H1 (cell line): ENCODE measurements at regions not wholly inside any gene's neighbourhood (a gene's known extent, or its start where the extent isn't known, plus 50 kb on each side); places are given as distances from the start of the nearest gene placed in this dataset.

Source experiments
- BCL11A ChIP-seq, 2 experiments: IDR thresholded peaks; one replicate each; pipeline ENCODE4 v1.6.1; 2011; ENCODE audit warnings: low read depth in 2 of 2, low read length in 2 of 2, mild to moderate bottlenecking in 2 of 2
- CTCF ChIP-seq, 3 experiments: IDR thresholded peaks; 1 replicate in 2 of 3; 2 replicates in 1 of 3; pipeline versions ENCODE4 v1.5.1 to v1.6.1; 2011; ENCODE audit warnings: low read length in 3 of 3, mild to moderate bottlenecking in 3 of 3, inconsistent platforms in 2 of 3, low read depth in 1 of 3, moderate library complexity in 1 of 3; ENCODE audit not compliant: insufficient read depth in 1 of 3; ENCODE audit errors: control extremely low read depth in 1 of 3
- RXRA ChIP-seq: IDR thresholded peaks from 2 replicates; pipeline ENCODE4 v1.6.1; 2011; ENCODE audit warnings: low read depth, mild to moderate bottlenecking, low read length, moderate library complexity; ENCODE audit not compliant: insufficient read depth
- SIX5 ChIP-seq: IDR thresholded peaks from 2 replicates; pipeline ENCODE4 v1.6.1; 2011; ENCODE audit warnings: mild to moderate bottlenecking, low read depth, low read length

DNA sequence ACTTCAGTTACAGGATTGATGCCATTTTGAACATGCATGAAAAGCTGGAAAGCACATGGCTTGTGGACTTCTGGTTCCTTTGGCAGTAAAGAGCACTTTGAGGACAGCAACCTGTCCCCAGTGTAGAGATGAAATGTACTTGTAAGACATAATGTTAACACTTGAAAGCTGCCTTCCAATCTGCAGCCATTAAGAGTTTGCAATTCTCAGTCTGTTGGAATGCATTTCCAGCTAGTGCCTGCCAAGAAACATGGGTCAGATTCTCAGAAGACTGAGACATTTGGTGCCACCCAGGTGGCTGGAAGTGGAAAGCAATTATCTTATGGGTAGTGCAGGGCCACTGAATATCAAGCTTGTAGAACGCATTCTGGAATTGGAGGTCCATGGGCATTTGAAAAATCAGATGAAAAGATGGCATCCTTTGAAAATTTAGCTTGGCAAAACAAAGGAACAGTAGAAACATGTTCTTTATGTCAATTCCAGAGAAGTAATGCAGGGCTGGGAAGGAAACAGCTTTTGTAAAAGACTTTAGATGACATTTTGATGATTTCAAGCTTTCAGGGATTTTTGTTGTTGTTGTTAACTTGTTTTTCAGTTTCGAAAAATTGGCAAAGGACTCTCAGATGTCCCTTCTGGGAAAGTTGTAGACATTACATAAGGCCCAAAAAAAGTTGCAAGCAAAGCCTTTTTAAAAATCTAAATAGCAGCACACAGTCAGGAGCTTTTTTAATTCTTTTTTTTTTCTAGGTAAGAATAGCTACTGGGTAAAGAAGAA lies 147.0 kb downstream of the ABCA8 start:
- TF ChIP-seq SIX5: no peak
- TF ChIP-seq CTCF (IDR thresholded peaks at IDR 0.05; ENCODE audit: control extremely low read depth in 1 of 3, insufficient read depth in 1 of 3, low read depth in 1 of 3, low read length in 3 of 3): no peak
- TF ChIP-seq BCL11A (IDR thresholded peaks at IDR 0.05; ENCODE audit: low read depth in 2 of 2, low read length in 2 of 2): no peak
- no peak for TF ChIP-seq RXRA
